ENCODE measurements at regions not wholly inside any gene's neighbourhood (a gene's known extent, or its start where the extent isn't known, plus 50 kb on each side); places are given as distances from the start of the nearest gene placed in this dataset.

DNA sequence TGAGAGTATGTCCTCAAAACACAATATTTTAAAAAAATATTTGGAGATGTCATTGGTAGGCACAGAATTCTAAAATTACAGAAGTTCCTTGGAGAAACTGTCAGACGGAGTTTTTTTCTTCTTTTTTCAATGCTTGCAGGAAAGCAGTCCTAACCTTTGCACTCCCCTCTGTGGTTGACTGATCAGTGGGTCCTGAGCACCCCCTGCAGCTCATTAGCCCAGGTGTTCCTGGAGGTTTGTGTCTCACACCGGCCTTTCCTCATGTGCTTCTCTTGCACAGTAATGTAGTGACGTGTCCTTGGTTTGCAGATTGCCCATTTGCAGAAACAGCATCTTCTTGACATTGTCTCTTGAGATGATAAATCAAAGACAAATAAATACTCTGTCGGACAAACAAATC is 513.0 kb downstream of the TMEM121 start:
- TF ChIP-seq, protein P1, sequence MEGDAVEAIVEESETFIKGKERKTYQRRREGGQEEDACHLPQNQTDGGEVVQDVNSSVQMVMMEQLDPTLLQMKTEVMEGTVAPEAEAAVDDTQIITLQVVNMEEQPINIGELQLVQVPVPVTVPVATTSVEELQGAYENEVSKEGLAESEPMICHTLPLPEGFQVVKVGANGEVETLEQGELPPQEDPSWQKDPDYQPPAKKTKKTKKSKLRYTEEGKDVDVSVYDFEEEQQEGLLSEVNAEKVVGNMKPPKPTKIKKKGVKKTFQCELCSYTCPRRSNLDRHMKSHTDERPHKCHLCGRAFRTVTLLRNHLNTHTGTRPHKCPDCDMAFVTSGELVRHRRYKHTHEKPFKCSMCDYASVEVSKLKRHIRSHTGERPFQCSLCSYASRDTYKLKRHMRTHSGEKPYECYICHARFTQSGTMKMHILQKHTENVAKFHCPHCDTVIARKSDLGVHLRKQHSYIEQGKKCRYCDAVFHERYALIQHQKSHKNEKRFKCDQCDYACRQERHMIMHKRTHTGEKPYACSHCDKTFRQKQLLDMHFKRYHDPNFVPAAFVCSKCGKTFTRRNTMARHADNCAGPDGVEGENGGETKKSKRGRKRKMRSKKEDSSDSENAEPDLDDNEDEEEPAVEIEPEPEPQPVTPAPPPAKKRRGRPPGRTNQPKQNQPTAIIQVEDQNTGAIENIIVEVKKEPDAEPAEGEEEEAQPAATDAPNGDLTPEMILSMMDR (IDR thresholded peaks at IDR 0.05; ENCODE audit: insufficient read depth, low read length, poor library complexity, severe bottlenecking): no peak
- Histone ChIP-seq H3K36me3 (ENCODE audit: control insufficient read depth, insufficient read depth, low read length) (no peaks in the 10 kb centered on the region), H3K4me3 (ENCODE audit: low read depth, low read length) (no peak overlapping the region), H3K27me3 (ENCODE audit: control insufficient read depth, insufficient read depth, low read length) (no peaks in the 10 kb centered on the region)
- no peak for DNase-seq (ENCODE audit: low read depth)

DNA sequence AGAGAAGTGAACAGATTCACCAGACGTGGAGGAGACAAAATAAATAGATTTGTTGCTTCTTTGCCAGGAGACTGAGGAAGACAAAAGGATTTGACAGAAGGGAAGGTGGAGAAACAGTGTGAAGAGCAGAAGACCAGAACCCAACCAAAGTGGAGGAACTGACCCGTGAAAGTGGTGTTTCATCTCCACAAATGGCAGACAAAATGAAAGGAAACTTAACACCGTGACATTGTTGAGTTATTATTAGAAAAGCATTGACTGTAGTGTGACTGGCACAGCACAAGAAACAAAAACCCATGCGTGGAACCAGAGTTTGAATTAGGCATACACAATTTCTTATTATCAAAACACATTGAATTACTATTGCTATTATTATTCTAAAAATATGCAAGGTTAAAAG is 518.1 kb downstream of the TMEM121 start:
- no peak for DNase-seq (ENCODE audit: low read depth)
- TF ChIP-seq, protein P1 (IDR thresholded peaks at IDR 0.05; ENCODE audit: insufficient read depth, low read length, poor library complexity, severe bottlenecking): no peak
- Histone ChIP-seq H3K27me3 (ENCODE audit: control insufficient read depth, insufficient read depth, low read length) (no peaks in the 10 kb centered on the region), H3K36me3 (ENCODE audit: control insufficient read depth, insufficient read depth, low read length) (no peaks in the 10 kb centered on the region), H3K4me3 (ENCODE audit: low read depth, low read length) (no peak overlapping the region)

GRCh38 chr14:106044949-106045596 is 518.7 kb downstream of the TMEM121 start:
- no peak for DNase-seq (ENCODE audit: low read depth)
- Histone ChIP-seq H3K27me3 (ENCODE audit: control insufficient read depth, insufficient read depth, low read length) (no peaks in the 10 kb centered on the region), H3K36me3 (ENCODE audit: control insufficient read depth, insufficient read depth, low read length) (no peaks in the 10 kb centered on the region), H3K4me3 (ENCODE audit: low read depth, low read length) (no peak overlapping the region)
- TF ChIP-seq, protein P1 (IDR thresholded peaks at IDR 0.05; ENCODE audit: insufficient read depth, low read length, poor library complexity, severe bottlenecking): no peak

- no peak for DNase-seq (ENCODE audit: low read depth)
- Histone ChIP-seq H3K36me3 (ENCODE audit: control insufficient read depth, insufficient read depth, low read length) (no peaks in the 10 kb centered on the region), H3K4me3 (ENCODE audit: low read depth, low read length) (no peak overlapping the region), H3K27me3 (ENCODE audit: control insufficient read depth, insufficient read depth, low read length) (no peaks in the 10 kb centered on the region)
- TF ChIP-seq, protein P1 (IDR thresholded peaks at IDR 0.05; ENCODE audit: insufficient read depth, low read length, poor library complexity, severe bottlenecking): no peak
Observed at GRCh38 chr14:106051796-106052195, 525.4 kb downstream of the TMEM121 start.

DNA sequence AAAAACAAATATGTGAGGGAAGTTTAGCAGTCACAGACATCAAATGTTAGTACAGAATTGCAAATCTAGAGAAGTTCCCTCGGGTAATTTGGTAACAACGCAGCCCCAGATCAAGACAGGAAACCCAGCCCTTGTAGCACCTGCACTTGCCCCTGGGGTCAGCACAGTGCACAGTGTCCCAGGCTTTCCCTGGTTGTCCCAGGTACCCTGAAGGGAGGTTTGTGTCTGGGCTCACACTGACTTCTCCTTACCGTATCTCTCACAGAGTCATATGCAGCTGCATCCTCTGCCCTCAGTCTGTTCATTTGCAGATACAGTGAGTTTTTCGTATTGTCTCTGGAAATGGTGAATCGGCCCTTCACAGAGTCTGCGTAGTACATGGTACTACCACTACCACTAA is 528.9 kb downstream of the TMEM121 start:
- TF ChIP-seq, protein P1 (IDR thresholded peaks at IDR 0.05; ENCODE audit: insufficient read depth, low read length, poor library complexity, severe bottlenecking): no peak
- no peak for DNase-seq (ENCODE audit: low read depth)
- Histone ChIP-seq H3K27me3 (ENCODE audit: control insufficient read depth, insufficient read depth, low read length) (no peaks in the 10 kb centered on the region), H3K36me3 (ENCODE audit: control insufficient read depth, insufficient read depth, low read length) (no peaks in the 10 kb centered on the region), H3K4me3 (ENCODE audit: low read depth, low read length) (no peak overlapping the region)

DNA sequence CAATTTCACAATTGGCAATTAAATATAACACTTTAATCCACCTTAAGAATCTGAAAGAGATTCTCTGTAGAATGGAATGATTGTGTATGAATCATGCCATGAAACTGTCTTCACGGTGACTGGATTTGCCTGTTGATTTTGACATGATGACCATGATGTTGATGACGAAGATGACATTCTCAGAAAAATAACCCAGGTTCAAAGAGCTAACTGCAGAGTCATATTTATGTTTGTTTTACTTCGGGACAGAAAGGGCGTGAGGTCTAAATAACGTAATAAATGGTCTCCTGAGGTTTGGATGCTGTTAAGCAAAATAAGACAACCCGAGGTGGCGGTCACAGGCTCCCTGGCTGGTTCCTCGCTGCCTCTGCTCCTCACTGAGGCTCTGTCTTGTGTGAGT is 532.0 kb downstream of the TMEM121 start:
- no peaks in the 10 kb centered on the region for H3K27me3 ChIP-seq (ENCODE audit: control insufficient read depth, insufficient read depth, low read length)
- H3K4me3 ChIP-seq (ENCODE audit: low read depth, low read length): no peak overlapping the region
- no peaks in the 10 kb centered on the region for H3K36me3 ChIP-seq (ENCODE audit: control insufficient read depth, insufficient read depth, low read length)
- TF ChIP-seq, protein P1 (IDR thresholded peaks at IDR 0.05; ENCODE audit: insufficient read depth, low read length, poor library complexity, severe bottlenecking): no peak
- no peak for DNase-seq (ENCODE audit: low read depth)
